GM18499 (cell line): ENCODE measurements at regions not wholly inside any gene's neighbourhood (a gene's known extent, or its start where the extent isn't known, plus 50 kb on each side); places are given as distances from the start of the nearest gene placed in this dataset.
"Not testable (repeated sequence)": the region's sequence is repeated elsewhere in the genome, so short reads cannot be mapped to it uniquely, and the experiment has no call there.

Experiments used
- ATAC-seq: cut with Tn5 transposase; IDR thresholded peaks from one replicate; pipeline ENCODE4 v1.9.1; 2021; ENCODE audit warnings: moderate number of reproducible peaks; ENCODE audit not compliant: insufficient read depth, unreplicated experiment

DNA sequence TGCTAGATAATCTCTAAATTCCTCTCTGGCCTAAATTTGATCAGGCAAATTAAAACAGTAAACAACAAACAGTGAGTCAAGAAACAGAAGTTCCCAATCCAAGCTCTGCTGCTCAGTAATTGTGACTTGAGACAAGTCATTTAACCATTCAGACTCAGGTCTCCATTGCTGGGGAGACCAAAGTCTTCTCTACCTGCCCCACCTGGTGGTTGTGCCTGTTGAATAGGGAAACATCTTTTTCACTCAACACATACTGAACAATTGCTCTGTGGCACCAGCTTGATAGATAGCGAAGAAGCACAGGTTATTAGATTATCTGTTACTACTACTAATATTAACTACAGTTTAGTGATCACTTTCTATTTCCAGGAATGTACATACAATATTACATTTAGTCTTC lies 112.1 kb upstream of the EOLA2 start:
- ATAC-seq: no peak

DNA sequence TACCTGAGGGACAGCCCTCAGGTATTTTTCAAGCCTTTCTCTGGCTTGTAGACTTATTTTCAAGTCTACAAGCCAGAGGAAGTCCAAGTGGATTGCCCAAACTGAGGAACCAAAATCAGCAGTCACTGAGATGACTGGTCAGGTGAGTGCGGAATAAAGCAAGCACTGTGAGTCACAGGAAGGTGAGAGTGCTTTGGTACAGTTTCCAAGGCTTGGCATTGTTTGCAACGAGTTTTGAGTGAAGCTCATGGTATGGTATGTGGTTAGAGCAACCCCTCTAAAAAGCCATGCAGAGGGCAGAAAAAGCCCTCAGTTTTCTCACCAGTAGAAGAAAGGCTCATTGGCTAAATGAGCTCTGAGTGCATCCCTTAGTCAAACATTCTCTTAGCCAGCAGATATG lies 112.8 kb upstream of the EOLA2 start:
- no peak for ATAC-seq

DNA sequence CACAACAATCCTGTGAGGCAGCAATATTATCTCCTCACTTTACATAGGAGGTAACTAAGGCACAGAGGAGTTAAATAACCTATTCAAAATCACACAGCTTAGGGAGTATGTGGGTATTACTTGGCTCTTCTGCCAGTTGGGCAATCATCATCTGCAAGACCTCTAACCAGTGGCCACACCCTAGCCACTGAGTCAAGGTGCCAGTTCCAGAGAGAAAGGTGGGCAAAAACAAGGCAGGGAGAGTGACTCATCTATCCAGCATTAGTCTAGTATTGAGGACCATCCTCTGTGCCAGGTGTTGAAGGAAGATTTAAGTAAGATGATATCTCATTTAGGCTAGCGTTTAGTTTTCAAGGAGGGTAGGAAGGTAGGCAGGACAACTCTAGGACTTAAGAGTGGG lies 113.9 kb upstream of the EOLA2 start:
- no peak for ATAC-seq

DNA sequence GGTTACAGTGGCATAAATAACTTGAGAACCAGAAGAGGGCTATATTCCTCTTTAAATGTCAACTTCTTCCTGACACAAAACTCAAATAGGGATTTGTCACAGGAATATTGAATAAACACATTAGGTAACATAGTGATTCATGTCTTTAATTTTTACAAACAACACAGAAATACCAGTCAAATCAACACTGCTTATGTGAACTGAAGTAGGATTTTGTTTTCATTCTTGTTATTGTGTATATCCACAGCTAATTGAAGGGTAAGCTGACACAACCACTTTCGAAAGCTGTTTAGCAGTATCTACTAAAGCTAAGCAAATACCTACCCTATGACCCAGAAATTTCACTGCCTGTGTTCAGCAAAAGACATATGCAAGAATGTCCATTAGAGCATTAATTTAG lies 120.4 kb upstream of the EOLA2 start:
- ATAC-seq: no peak

DNA sequence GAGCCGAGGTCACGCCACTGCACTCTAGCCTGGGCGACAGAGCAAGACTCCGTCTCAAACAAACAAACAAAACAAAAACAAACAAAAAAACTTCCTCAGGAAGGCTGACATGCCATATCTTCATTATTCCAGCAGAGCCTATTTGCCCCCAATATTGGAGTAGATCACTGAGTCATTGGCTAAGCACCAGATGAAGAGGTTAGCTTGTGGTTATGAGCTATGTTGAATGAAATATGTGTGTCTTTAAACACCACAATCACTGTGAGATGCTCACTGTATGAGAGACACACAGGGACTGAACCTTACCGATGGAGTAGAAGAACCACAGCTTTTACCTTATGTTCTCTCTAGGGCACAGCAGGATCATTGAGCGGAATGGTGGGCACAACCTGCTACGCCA lies 122.1 kb upstream of the EOLA2 start:
- no peak for ATAC-seq

DNA sequence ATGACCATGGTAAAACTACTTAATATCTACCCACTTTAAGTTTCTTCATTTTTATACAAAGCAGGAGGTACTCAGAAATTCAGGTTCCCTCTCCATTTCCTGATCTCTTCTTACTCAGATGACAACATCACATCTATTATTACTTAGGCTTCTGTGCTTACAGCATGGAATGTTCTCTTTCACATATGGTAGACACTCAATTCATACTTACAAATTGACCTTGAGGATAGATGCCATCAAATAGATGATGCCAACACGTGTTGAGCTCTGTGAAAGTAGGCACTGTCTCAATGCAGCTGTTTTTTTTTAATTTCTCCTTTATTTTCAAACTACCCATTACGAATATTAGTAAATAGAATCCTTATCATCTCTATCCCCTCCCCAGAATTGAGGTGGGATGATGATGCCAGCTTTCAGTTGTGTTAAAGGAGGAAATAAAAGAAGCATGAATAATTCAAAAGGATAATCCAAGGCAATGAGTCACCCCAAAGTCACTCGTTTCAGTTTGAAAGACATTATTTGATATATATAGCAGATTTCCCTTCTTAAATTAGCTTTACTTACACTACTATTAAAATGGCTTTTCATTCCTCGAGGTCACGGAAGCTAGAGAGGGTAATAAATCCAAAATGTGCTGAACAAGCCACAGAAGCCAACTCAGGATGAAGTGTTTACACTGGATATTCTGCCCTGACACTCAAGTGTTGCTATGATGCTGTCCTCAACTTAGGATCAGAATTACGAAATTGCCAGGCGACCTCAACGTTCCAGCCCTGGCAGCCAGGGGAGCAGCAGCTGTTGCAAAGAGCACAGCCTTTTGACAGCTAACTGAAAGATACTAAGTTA lies 124.2 kb upstream of the EOLA2 start:
- no peak for ATAC-seq

DNA sequence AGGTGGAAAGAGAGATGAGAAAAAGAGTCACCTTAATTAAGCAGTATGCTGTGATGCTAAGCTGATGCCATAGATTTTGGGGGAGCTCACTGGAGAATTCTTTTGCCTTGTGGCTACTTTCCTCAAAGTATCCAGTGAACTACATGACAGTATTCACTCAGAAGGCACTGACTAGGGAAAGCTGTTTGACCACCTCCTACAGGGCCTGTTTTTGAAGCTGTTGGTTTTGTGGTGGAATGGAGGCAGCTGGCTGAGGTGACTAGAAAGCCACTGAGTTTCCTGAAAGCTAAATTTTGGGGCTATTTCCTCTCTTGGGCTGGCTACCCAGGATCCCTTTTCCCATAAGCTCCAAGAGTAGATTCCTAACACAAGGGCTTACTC lies 124.8 kb upstream of the EOLA2 start:
- no peak for ATAC-seq

DNA sequence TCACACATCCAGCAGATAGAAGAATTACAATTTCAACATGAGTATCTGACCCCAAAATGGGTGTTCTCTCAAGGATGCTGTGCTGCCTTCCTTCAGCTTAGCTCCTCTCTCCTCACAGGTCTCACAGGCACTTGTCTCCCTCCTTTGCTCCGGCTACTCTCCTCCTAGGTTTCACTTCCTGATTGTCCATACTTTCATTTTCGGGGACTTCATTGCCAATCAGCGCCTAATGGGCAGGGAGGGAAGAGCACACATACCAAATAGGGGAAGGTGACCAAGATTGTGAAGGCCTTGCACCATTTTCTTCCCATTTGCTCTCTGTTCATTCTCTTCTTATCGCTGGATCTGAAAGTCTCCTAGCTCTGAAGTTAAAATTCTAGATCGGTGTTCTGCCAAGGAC lies 125.4 kb upstream of the EOLA2 start:
- no peak for ATAC-seq

DNA sequence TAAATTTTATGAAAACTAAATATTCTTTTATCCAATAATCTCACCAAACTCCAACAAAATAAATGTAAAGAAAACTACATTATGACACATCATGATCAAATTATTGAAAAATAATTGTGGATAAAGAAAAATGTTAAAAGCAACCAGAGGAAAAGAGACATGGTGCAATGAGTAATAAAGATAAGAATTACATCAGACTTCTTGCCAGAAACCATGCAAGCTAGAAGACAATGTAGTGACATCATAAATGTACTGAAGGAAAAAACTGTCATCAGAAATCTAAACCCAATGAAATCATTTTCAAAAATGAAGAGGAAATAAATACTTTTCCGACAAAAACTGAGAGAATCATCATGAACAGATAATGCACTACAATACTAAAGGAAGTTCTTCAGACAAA lies 135.9 kb upstream of the EOLA2 start:
- ATAC-seq: no peak

DNA sequence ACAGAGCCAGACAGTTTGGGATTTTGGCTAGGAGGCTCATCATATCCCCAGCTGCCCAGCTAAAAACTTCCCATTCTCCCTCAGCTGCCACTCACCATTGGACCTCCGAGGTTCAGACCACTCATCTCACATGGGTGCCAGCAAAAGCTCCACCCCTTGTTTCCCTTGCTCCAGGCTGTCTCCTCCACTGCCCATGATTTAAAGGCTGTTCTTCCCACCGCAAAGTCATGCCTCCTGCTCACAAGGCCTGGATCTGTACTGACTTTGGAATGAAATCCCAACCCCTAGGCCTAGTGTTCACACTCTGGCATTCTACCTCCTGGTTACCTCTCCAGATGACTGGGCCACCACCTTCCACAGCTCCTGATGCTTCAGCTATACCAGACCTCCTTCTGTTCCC lies 142.2 kb upstream of the EOLA2 start:
- ATAC-seq: no peak

DNA sequence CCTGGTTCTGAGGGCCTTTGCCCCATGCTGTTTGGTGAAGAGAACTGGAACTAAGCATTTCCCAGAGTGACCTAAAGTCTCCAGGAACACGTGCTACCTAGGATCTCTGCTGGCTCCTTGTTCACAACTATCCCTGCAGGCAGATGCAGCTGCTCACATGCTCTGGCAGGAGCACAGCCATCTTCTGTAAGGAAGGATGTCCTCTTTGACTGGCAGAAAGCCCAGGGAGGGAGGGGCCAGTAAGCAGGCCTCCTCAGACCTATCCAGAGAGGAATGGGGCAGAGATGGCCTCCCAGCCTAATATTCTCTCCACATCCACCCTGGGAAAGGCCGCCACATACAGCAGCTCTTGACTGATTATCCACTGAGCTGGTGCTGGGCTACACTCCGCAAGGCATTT lies 142.8 kb upstream of the EOLA2 start:
- ATAC-seq: no peak

DNA sequence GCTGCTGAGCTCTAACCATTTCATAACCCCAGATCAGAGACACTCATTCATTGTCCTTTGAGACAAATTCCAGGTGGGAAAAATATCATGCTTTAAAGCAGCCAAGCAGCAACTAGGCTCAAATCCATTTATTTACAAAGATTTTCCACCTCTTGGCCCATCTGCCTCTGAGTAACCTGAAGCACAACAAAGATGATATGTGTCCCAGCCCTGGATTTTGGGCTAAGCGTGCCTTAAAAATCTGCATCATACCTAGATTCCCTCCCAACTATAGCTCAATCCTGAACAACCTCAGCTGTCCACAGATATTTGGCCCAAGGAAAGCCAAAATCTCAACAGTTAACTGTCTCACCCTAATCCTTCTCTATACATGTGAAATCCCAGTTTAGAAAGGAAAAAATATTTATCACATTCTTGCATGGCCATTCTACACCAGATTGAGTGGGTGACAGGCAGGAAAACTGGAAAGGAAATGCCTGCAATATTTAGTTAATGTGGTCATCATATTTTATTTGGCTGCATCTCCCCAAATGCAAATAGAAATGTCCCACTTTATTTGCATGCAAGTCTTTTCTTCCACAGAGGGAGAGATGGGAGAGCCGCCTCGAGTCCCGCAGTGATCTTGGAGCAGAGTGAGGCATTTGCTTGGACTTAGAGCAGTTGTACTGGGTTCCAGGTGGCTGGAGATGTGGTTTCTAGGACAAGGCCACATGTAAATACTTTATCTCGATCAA lies 146.4 kb upstream of the EOLA2 start:
- no peak for ATAC-seq

DNA sequence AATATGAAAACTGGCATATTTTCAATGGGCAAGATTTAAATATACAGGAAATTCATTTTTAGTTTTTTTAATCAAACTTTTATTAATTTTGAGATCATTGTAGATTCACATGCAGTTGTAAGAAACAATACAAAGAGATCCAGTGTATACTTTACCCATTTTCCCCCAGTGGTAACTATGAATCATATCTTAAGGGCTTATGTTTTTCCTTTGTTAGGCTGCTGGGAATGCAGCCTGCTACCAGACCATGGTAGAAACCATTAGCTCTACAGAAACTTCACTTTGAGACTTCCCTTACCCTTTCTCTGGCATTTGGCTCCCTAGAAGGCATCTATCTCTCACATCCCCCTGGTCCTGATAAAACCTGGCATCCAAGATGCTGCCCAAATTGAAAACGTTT lies 147.6 kb upstream of the EOLA2 start:
- ATAC-seq: no peak

DNA sequence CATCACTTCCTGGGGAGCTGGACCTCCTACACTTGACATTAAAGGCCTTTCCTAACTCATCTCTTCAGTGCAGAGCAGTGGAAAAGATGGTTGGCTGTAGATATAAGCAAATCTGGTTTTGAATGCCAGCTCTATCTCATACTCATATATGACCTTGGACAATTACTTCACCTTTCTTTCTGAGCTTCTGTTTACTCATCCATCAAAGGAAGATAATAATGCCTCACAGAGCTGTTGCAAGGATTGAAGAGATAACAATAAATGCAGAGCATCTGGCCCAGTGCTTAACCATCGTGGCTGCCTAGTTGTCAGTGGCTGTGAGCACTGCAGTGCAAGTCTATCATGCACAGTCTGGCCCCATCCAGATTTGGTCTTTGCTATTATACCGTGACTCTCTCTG lies 148.1 kb upstream of the EOLA2 start:
- ATAC-seq: no peak

DNA sequence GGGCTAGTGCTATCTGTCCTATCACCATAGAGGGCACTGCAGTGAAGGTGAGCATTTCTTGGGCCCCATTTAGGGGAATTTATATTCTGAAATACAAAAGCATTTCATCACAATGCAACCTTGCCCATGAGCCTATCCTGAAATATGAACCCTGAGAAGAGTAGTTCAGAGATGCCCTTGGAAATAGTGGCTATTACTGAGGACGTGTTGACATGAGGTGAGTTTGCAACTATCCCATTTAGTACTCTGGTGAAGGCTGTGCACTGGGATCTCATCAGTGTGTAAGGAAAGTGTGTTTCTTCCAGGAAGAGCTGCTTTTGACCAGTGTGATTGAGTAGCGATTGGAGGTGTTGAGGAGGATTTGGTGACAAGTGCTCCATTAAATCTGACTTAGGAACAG lies 149.3 kb upstream of the EOLA2 start:
- ATAC-seq: no peak

DNA sequence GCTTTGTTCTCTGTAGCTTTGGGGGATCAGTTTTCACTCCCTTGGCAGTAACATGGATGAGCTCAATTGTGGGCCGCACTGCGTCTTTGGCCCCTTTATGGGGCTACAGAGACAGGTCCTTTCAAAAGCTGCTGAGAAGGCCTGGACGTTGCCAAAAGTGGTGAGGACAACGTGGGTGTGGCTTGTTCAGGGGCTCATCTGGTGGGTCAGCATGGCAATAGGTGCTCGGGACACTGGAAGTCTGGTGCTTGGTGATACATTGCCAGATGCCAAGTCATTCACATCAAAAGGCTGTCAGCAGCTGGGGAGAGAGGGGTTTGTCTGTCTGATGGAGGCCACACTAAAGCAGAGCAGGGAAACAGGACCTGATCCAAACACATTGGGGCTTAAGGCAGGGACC lies 149.8 kb upstream of the EOLA2 start:
- no peak for ATAC-seq

DNA sequence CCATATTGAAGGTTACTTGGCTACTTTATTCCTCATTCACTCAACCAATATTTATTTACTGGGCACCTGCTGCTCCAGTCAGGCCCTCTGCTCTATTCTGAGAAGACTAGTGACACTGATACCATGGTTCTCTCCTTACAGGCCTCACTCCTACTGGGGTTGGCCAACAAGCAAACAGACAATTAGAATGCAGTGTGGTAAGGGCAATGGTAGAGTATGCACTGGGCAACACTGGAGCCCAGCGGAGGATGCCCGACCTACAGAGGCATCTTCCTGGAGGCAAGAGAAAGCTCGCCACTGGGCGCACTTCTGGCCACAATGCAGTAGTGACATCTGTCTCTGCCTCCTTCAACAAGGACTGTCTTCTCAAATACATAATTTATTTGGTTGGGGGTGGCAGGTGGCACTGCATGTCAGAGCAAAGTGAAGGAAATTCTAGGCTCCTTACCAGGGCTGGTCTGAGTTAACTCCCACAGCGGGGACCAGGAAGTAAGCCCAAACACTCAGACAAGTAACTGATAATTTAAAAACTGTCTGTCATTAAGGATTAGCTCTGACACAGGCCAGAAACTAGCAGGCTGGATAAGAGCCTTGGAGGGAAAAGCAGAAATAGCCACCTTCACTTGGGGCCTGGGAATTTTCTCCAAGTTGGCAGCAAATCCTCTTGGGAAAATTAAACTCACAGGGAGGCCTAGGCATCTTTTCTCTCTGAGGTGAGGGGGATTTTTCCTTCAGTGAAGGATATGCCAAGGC lies 150.7 kb upstream of the EOLA2 start:
- ATAC-seq: no peak

DNA sequence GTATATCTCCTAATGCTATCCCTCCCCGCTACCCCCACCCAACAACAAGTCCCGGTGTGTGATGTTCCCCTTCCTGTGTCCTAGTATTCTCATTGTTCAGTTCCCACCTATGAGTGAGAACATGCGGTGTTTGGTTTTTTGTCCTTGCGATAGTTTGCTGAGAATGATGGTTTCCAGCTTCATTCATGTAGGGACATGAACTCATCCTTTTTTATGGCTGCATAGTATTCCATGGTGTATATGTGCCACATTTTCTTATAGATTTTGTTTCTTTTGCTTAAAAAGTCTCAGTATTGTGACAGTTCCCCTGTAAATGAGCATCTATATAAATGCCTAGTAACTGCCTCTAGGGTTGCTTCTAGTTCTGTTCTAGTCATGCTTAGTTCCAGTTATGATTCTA lies 153.0 kb upstream of the EOLA2 start:
- ATAC-seq: not testable (repeated sequence)

DNA sequence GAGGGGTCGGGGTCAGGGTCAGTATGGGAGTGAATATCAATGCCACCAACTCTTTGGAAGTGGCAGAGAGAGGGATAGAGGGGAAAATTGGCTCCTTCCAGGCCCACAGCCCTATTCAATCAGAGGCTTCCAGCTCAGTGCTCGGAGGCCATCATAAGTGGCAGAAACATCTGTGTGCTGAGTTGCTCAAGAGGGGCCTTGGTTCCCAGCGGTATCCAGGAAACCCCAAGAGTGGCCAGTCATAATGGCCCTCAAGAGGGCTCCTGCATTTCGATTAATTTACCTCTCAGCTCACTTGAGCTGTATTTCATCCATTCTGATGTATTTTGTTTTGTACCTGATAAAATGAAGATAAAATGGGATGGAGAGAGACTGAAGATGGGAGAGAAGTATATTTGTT lies 154.3 kb upstream of the EOLA2 start:
- ATAC-seq: no peak

DNA sequence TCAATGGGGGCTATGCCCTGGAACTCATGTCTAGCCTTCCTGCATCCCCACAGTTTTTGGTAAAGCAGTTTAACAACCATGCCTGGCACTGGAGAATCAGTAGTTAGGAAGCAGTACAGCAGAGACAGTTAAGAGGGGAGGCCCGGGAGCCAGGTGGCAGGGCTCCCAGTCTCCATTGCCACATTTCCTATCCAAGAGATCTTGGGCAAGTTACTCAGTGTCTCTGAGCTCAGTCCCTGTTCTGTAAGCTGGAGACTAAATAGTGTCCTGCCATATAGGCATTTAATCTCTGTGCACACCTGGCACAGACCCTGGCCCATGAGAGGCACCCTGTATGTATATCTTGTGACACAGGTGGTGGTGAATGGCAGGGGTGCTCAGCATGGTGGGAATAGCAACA lies 156.1 kb upstream of the EOLA2 start:
- no peak for ATAC-seq

DNA sequence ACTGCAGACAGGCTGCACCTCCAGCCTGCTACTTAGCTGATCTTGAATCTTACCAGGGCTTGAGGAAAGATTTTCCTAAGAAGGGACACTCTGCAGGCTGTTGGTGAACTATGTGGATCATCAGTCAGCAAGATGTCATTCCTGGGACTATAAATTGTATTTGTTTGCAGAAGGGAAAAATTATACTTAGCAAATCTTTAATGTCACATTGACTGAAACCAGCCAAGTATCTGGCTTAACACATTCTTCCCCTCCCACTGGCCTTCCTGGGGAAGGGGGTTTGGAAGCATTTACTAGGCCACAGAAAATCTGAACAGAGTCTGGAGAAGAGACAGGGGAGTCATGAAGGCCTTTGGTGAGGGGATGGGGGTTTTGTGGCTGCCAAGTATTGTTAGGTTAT lies 156.7 kb upstream of the EOLA2 start:
- no peak for ATAC-seq
